ENCODE measurements at regions not wholly inside any gene's neighbourhood (a gene's known extent, or its start where the extent isn't known, plus 50 kb on each side); places are given as distances from the start of the nearest gene placed in this dataset.

- DNase-seq (ENCODE audit: low read depth, low spot score) = no peak
- BruUV-seq (replicated peaks) = no TSS peak
- ChIA-PET CTCF (no interaction called here), RAD21 (ENCODE audit: unreplicated experiment) (no interaction called here), POLR2A (no interaction called here), SMC1A (ENCODE audit: uncharacterized antibody, unreplicated experiment) (no interaction called here)
- no peak for FAIRE-seq
- Histone ChIP-seq H3K9ac (ENCODE audit: control insufficient read depth, insufficient read depth, low read length) (no peak overlapping the region), H3K4me1 (ENCODE audit: control insufficient read depth, insufficient read depth, low read length) (no peaks in the 10 kb centered on the region), H3K4me2 (ENCODE audit: control insufficient read depth, insufficient read depth) (no peak overlapping the region), H3K79me2 (ENCODE audit: control insufficient read depth, insufficient read depth, low read length) (no peaks in the 10 kb centered on the region), H3K9me3 (replicated peaks; ENCODE audit: control insufficient read depth, insufficient read depth, low read length) (no peaks in the 10 kb centered on the region), H2AFZ (ENCODE audit: control insufficient read depth, low read depth, low read length) (no peak overlapping the region), H3K4me3 (no peak overlapping the region), H3K36me3 (ENCODE audit: control insufficient read depth in 2 of 2, insufficient read depth in 2 of 2, low read length in 1 of 2) (no peaks in the 10 kb centered on the region), H3K27ac (ENCODE audit: control insufficient read depth, insufficient read depth) (no peak overlapping the region), H4K20me1 (ENCODE audit: control insufficient read depth, insufficient read depth) (no peaks in the 10 kb centered on the region), H3K27me3 (replicated peaks in 1 of 2; ENCODE audit: control insufficient read depth in 2 of 2, insufficient read depth in 2 of 2, low read length in 1 of 2) (peaks cover 0 to 2% of the 10 kb centered on the region in 2 experiments; a peak in 2 of 4 replicates)
- no peak for ATAC-seq
- WGBS (ENCODE audit: insufficient coverage, insufficient replicate concordance, low lambda C conversion rate, missing lambda C conversion rate) = 0% methylated on average over 1 of the region's 4 CpGs
- in situ Hi-C loops (cut with MboI) = no loop called here
- intact Hi-C loops (cut with micrococcal nuclease; ENCODE audit: unreplicated experiment) = no loop called here
- TF ChIP-seq ESRRA (IDR thresholded peaks at IDR 0.05; ENCODE audit: low read length) = no peak
- no peak for TF ChIP-seq ZNF687 (IDR thresholded peaks at IDR 0.05)
- TF ChIP-seq ZBTB4 (CRISPR knock-in tag; IDR thresholded peaks at IDR 0.05) = no peak
- TF ChIP-seq IRF4 (IDR thresholded peaks at IDR 0.05; ENCODE audit: low read depth, low read length) = no peak
- no peak for TF ChIP-seq ATF3 (IDR thresholded peaks at IDR 0.05; ENCODE audit: borderline replicate concordance, extremely low read depth, low read depth, low read length)
- TF ChIP-seq PAX5 (IDR thresholded peaks at IDR 0.05; ENCODE audit: borderline replicate concordance, low read depth, low read length) = no peak
- TF ChIP-seq TCF12 (IDR thresholded peaks at IDR 0.05; ENCODE audit: low read depth, low read length) = no peak
- no peak for TF ChIP-seq MYC (IDR thresholded peaks at IDR 0.05; ENCODE audit: insufficient read depth, insufficient read length, insufficient replicate concordance, low read length, severe bottlenecking)
- TF ChIP-seq MAX (IDR thresholded peaks at IDR 0.05; ENCODE audit: low read depth, low read length) = no peak
- no peak for TF ChIP-seq RFX5 (IDR thresholded peaks at IDR 0.05; ENCODE audit: low read depth, low read length)
- TF ChIP-seq CBX3 (IDR thresholded peaks at IDR 0.05; ENCODE audit: borderline replicate concordance, low read depth) = no peak
- no peak for TF ChIP-seq KAT2A (conservative IDR thresholded peaks at IDR 0.05; ENCODE audit: control insufficient read depth, low read depth, low read length)
- TF ChIP-seq ZBTB40 (IDR thresholded peaks at IDR 0.05; ENCODE audit: borderline replicate concordance) = no peak
Observed at GRCh38 chr15:93283854-93284253, 194.8 kb upstream of the RGMA start.

Data from GM12878 (cell line).